Neutrophil (primary cell): ENCODE measurements at regions not wholly inside any gene's neighbourhood (a gene's known extent, or its start where the extent isn't known, plus 50 kb on each side); places are given as distances from the start of the nearest gene placed in this dataset.

Experiments
- H3K27ac ChIP-seq: fragments of 200-600 bp; sonication (generic); 2 replicates; pipeline ENCODE4 v1.5.1; 2016; ENCODE audit warnings: mild to moderate bottlenecking, moderate library complexity
- H3K27me3 ChIP-seq: fragments of 200-600 bp; sonication (generic); 2 replicates; pipeline ENCODE4 v1.6.0; 2016; ENCODE audit warnings: mild to moderate bottlenecking
- H3K36me3 ChIP-seq: fragments of 200-600 bp; sonication (generic); 2 replicates; pipeline ENCODE4 v1.5.1; 2017
- H3K4me1 ChIP-seq, 2 experiments: fragments of 200-600 bp in 1 of 2; sonication (generic) in 1 of 2; 1 replicate in 1 of 2; 2 replicates in 1 of 2; pipeline versions ENCODE4 v1.5.1 to v1.6.1; 2013 to 2016; ENCODE audit warnings: low read depth in 1 of 2, low read length in 1 of 2, mild to moderate bottlenecking in 1 of 2, moderate library complexity in 1 of 2; ENCODE audit not compliant: control insufficient read depth in 1 of 2, insufficient read depth in 1 of 2
- H3K4me3 ChIP-seq, 2 experiments: fragments of 200-600 bp in 1 of 2; sonication (generic) in 1 of 2; 1 replicate in 1 of 2; 2 replicates in 1 of 2; pipeline ENCODE4 v1.5.1; 2013 to 2016; ENCODE audit warnings: low read depth in 1 of 2, low read length in 1 of 2, mild to moderate bottlenecking in 1 of 2, moderate library complexity in 1 of 2
- H3K9me3 ChIP-seq: fragments of 200-600 bp; sonication (generic); 2 replicates; pipeline ENCODE4 v1.5.1; 2016
- CTCF ChIP-seq: fragments of 200-600 bp; sonication (generic); IDR thresholded peaks from 2 replicates; pipeline ENCODE4 v1.5.1; 2016; ENCODE audit warnings: antibody characterized with exemption

- H3K9me3 ChIP-seq: no peaks in the 10 kb centered on the region
- TF ChIP-seq CTCF: no peak
These were observed 217.0 kb downstream of the HAO1 start for GRCh38 chr20:7723284-7723683.

GRCh38 chr20:7728338-7728737 is 211.9 kb downstream of the HAO1 start:
- Histone ChIP-seq H3K36me3 (no peaks in the 10 kb centered on the region), H3K27ac (no peak overlapping the region), H3K27me3 (no peaks in the 10 kb centered on the region), H3K9me3 (no peaks in the 10 kb centered on the region), H3K4me1 (no peaks in the 10 kb centered on the region), H3K4me3 (no peak overlapping the region)
- no peak for TF ChIP-seq CTCF

More at GRCh38 chr20:7723284-7723683, 217.0 kb downstream of the HAO1 start:
- Histone ChIP-seq H3K4me1 (no peaks in the 10 kb centered on the region), H3K27me3 (no peaks in the 10 kb centered on the region), H3K36me3 (no peaks in the 10 kb centered on the region), H3K4me3 (no peak overlapping the region), H3K27ac (no peak overlapping the region)

- no peaks in the 10 kb centered on the region for H3K36me3 ChIP-seq
- no peaks in the 10 kb centered on the region for H3K4me1 ChIP-seq
- no peaks in the 10 kb centered on the region for H3K9me3 ChIP-seq
- no peak for TF ChIP-seq CTCF
- no peaks in the 10 kb centered on the region for H3K27me3 ChIP-seq
- no peak overlapping the region for H3K4me3 ChIP-seq
- H3K27ac ChIP-seq: no peak overlapping the region
These were observed 206.0 kb downstream of the HAO1 start for GRCh38 chr20:7734216-7734615.

- no peak for TF ChIP-seq CTCF
- H3K4me1 ChIP-seq: no peaks in the 10 kb centered on the region
- H3K9me3 ChIP-seq: no peaks in the 10 kb centered on the region
- no peak overlapping the region for H3K27ac ChIP-seq
- H3K27me3 ChIP-seq: no peaks in the 10 kb centered on the region
- no peak overlapping the region for H3K4me3 ChIP-seq
- H3K36me3 ChIP-seq: no peaks in the 10 kb centered on the region
These were observed 203.9 kb downstream of the HAO1 start for GRCh38 chr20:7736336-7736735.

- Histone ChIP-seq H3K36me3 (no peaks in the 10 kb centered on the region), H3K27me3 (no peaks in the 10 kb centered on the region), H3K4me1 (no peaks in the 10 kb centered on the region), H3K4me3 (no peak overlapping the region), H3K27ac (no peak overlapping the region), H3K9me3 (no peaks in the 10 kb centered on the region)
- no peak for TF ChIP-seq CTCF
These were observed 198.4 kb downstream of the HAO1 start for GRCh38 chr20:7741866-7742265.

- Histone ChIP-seq H3K36me3 (no peaks in the 10 kb centered on the region), H3K4me1 (no peaks in the 10 kb centered on the region), H3K4me3 (no peak overlapping the region), H3K27ac (no peak overlapping the region), H3K27me3 (no peaks in the 10 kb centered on the region), H3K9me3 (no peaks in the 10 kb centered on the region)
- no peak for TF ChIP-seq CTCF
These were observed 197.8 kb downstream of the HAO1 start for GRCh38 chr20:7742479-7742878.
